ENCODE measurements at regions not wholly inside any gene's neighbourhood (a gene's known extent, or its start where the extent isn't known, plus 50 kb on each side); places are given as distances from the start of the nearest gene placed in this dataset.

- WGBS, result 41% methylated on average over 2 of the region's 2 CpGs
- H3K4me1 ChIP-seq (ENCODE audit: control insufficient read depth in 4 of 4, insufficient read depth in 4 of 4, low read length in 3 of 4), result no peaks in the 10 kb centered on the region
- no peak for DNase-seq (ENCODE audit: low spot score)
- H3K9ac ChIP-seq (ENCODE audit: low read depth in 1 of 2, low read length in 2 of 2), result no peak overlapping the region
- H3K9me3 ChIP-seq (ENCODE audit: control insufficient read depth in 4 of 4, low read length in 3 of 4), result peaks cover 0 to 4% (median under 1%) of the 10 kb centered on the region in 4 donors
- no peaks in the 10 kb centered on the region for H3K36me3 ChIP-seq (ENCODE audit: control insufficient read depth in 4 of 4, insufficient read depth in 3 of 4, low read depth in 1 of 4, low read length in 3 of 4)
- H3K27me3 ChIP-seq (ENCODE audit: control insufficient read depth in 4 of 4, insufficient read depth in 4 of 4, low read length in 3 of 4), result no peaks in the 10 kb centered on the region
- no peak overlapping the region for H3K27ac ChIP-seq (ENCODE audit: low read depth in 1 of 2, low read length in 2 of 2)
- no peak for TF ChIP-seq HNF4A (conservative IDR thresholded peaks at IDR 0.05)
- no peak for TF ChIP-seq GABPA (IDR thresholded peaks at IDR 0.05 in 1 of 2, conservative IDR thresholded peaks at IDR 0.05 in 1 of 2)
- H3K4me3 ChIP-seq (ENCODE audit: low read depth in 1 of 3, low read length in 3 of 3), result no peak overlapping the region
Measured at GRCh38 chr3:87468235-87468634, 191.9 kb upstream of the POU1F1 start.

GRCh38 chr3:87462228-87462627, 185.8 kb upstream of the POU1F1 start:
- no peak for DNase-seq (ENCODE audit: low spot score)
- no peaks in the 10 kb centered on the region for H3K36me3 ChIP-seq (ENCODE audit: control insufficient read depth in 4 of 4, insufficient read depth in 3 of 4, low read depth in 1 of 4, low read length in 3 of 4)
- no peaks in the 10 kb centered on the region for H3K27me3 ChIP-seq (ENCODE audit: control insufficient read depth in 4 of 4, insufficient read depth in 4 of 4, low read length in 3 of 4)
- H3K4me3 ChIP-seq (ENCODE audit: low read depth in 1 of 3, low read length in 3 of 3), result no peak overlapping the region
- no peak overlapping the region for H3K9ac ChIP-seq (ENCODE audit: low read depth in 1 of 2, low read length in 2 of 2)
- no peaks in the 10 kb centered on the region for H3K4me1 ChIP-seq (ENCODE audit: control insufficient read depth in 4 of 4, insufficient read depth in 4 of 4, low read length in 3 of 4)
- H3K9me3 ChIP-seq (ENCODE audit: control insufficient read depth in 4 of 4, low read length in 3 of 4), result no peaks in the 10 kb centered on the region
- TF ChIP-seq SP1 (IDR thresholded peaks at IDR 0.05), result no peak
- no peak for TF ChIP-seq MAX (IDR thresholded peaks at IDR 0.05)
- no peak for TF ChIP-seq YY1 (IDR thresholded peaks at IDR 0.05)
- no peak for TF ChIP-seq REST (IDR thresholded peaks at IDR 0.05)
- no peak for TF ChIP-seq GABPA (IDR thresholded peaks at IDR 0.05 in 1 of 2, conservative IDR thresholded peaks at IDR 0.05 in 1 of 2)
- no peak for TF ChIP-seq CTCF (IDR thresholded peaks at IDR 0.05; ENCODE audit: low read depth, low read length, missing input control)
- no peak for TF ChIP-seq FOXA2 (IDR thresholded peaks at IDR 0.05)
- TF ChIP-seq FOXA1 (IDR thresholded peaks at IDR 0.05), result no peak
- no peak for TF ChIP-seq HNF4G (IDR thresholded peaks at IDR 0.05)
- no peak for TF ChIP-seq TAF1 (conservative IDR thresholded peaks at IDR 0.05)
- no peak for TF ChIP-seq ZBTB33 (IDR thresholded peaks at IDR 0.05)
- no peak for TF ChIP-seq JUND (IDR thresholded peaks at IDR 0.05)
- TF ChIP-seq EGR1 (IDR thresholded peaks at IDR 0.05; ENCODE audit: low read depth in 2 of 2), result no peak
- TF ChIP-seq RXRA (IDR thresholded peaks at IDR 0.05), result no peak
- TF ChIP-seq NR2F2 (IDR thresholded peaks at IDR 0.05), result no peak
- no peak overlapping the region for H3K27ac ChIP-seq (ENCODE audit: low read depth in 1 of 2, low read length in 2 of 2)

Measured in liver (tissue), 8 donors.